Lower lobe of right lung (tissue), 2 donors: ENCODE measurements at regions not wholly inside any gene's neighbourhood (a gene's known extent, or its start where the extent isn't known, plus 50 kb on each side); places are given as distances from the start of the nearest gene placed in this dataset.

Experiments used
- ATAC-seq, 2 donors: fragments of 200-7000 bp; cut with Tn5 transposase; one replicate each; pipeline ENCODE4 v1.9.1; 2020 to 2022; ENCODE audit warnings: mild to moderate bottlenecking in 2 of 2, moderate library complexity in 2 of 2
- DNase-seq: peaks from one replicate; pipeline ENCODE4 v3.0.0-alpha.2; 2020
- H3K27ac ChIP-seq: fragments of 200-600 bp; one replicate; pipeline ENCODE4 v1.8.0; 2022
- H3K27me3 ChIP-seq: fragments of 200-600 bp; one replicate; pipeline ENCODE4 v1.8.0; 2022; ENCODE audit warnings: low read depth
- H3K36me3 ChIP-seq: fragments of 200-600 bp; one replicate; pipeline ENCODE4 v1.8.0; 2022; ENCODE audit warnings: mild to moderate bottlenecking
- H3K4me1 ChIP-seq: fragments of 200-600 bp; one replicate; pipeline ENCODE4 v1.8.0; 2022
- H3K4me3 ChIP-seq: fragments of 200-600 bp; one replicate; pipeline ENCODE4 v1.8.0; 2022; ENCODE audit warnings: mild to moderate bottlenecking
- H3K9me3 ChIP-seq: fragments of 200-600 bp; one replicate; pipeline ENCODE4 v1.8.0; 2022
- CTCF ChIP-seq: fragments of 200-600 bp; IDR thresholded peaks from one replicate; pipeline ENCODE4 v1.8.0; 2022; ENCODE audit warnings: antibody characterized with exemption, mild to moderate bottlenecking
- intact Hi-C: fragments of 100-400 bp; cut with DNase I; formaldehyde crosslinking; loops from one replicate; pipeline ENCODE4 v1.11.0; 2022
- donor health status: DM: no; HTN: yes; CAD: no; lungs with severe emphysema.

GRCh38 chr11:116314006-116314405 is 458.8 kb downstream of the BUD13 start:
- Histone ChIP-seq H3K9me3 (no peaks in the 10 kb centered on the region), H3K4me1 (peaks cover 24% of the 10 kb centered on the region), H3K4me3 (no peak overlapping the region), H3K27me3 (no peaks in the 10 kb centered on the region), H3K27ac (no peak overlapping the region), H3K36me3 (no peaks in the 10 kb centered on the region)
- intact Hi-C loops, result no loop called here
- ATAC-seq, result peak in 1 of 2 donors; percentile 67
- no peak for TF ChIP-seq CTCF
- DNase-seq, result no peak

- H3K27ac ChIP-seq, result peak overlapping the region; percentile 33
Observed at GRCh38 chr11:116312570-116313391, 460.0 kb downstream of the BUD13 start.

GRCh38 chr11:116311206-116311605 is 461.6 kb downstream of the BUD13 start:
- Histone ChIP-seq H3K36me3 (no peaks in the 10 kb centered on the region), H3K4me1 (peaks cover 24% of the 10 kb centered on the region), H3K9me3 (no peaks in the 10 kb centered on the region), H3K27me3 (no peaks in the 10 kb centered on the region), H3K27ac (no peak overlapping the region), H3K4me3 (no peak overlapping the region)
- intact Hi-C loops, result no loop called here
- DNase-seq (no peak), ATAC-seq (no peak)
- no peak for TF ChIP-seq CTCF

More at GRCh38 chr11:116312570-116313391, 460.0 kb downstream of the BUD13 start:
- Histone ChIP-seq H3K27me3 (no peaks in the 10 kb centered on the region), H3K4me3 (peak overlapping the region; percentile 35), H3K4me1 (peaks cover 24% of the 10 kb centered on the region), H3K9me3 (no peaks in the 10 kb centered on the region), H3K36me3 (no peaks in the 10 kb centered on the region)
- TF ChIP-seq CTCF, result no peak
- intact Hi-C loops, result no loop called here
- peak; percentile 94 for ATAC-seq
- peak; percentile 89 for DNase-seq

- DNase-seq (no peak), ATAC-seq (no peak)
- Histone ChIP-seq H3K9me3 (no peaks in the 10 kb centered on the region), H3K4me1 (peaks cover 24% of the 10 kb centered on the region), H3K27ac (no peak overlapping the region), H3K36me3 (no peaks in the 10 kb centered on the region), H3K4me3 (no peak overlapping the region), H3K27me3 (no peaks in the 10 kb centered on the region)
- TF ChIP-seq CTCF, result no peak
- intact Hi-C loops, result no loop called here
Observed at GRCh38 chr11:116310698-116311097, 462.1 kb downstream of the BUD13 start.

GRCh38 chr11:116310226-116310625 is 462.6 kb downstream of the BUD13 start:
- Histone ChIP-seq H3K36me3 (no peaks in the 10 kb centered on the region), H3K4me1 (peaks cover 24% of the 10 kb centered on the region), H3K27ac (no peak overlapping the region), H3K9me3 (no peaks in the 10 kb centered on the region), H3K4me3 (no peak overlapping the region), H3K27me3 (no peaks in the 10 kb centered on the region)
- ATAC-seq (no peak), DNase-seq (no peak)
- intact Hi-C loops, result no loop called here
- no peak for TF ChIP-seq CTCF
